ENCODE measurements at regions not wholly inside any gene's neighbourhood (a gene's known extent, or its start where the extent isn't known, plus 50 kb on each side); places are given as distances from the start of the nearest gene placed in this dataset.
"Not testable (repeated sequence)": the region's sequence is repeated elsewhere in the genome, so short reads cannot be mapped to it uniquely, and the experiment has no call there.

DNA sequence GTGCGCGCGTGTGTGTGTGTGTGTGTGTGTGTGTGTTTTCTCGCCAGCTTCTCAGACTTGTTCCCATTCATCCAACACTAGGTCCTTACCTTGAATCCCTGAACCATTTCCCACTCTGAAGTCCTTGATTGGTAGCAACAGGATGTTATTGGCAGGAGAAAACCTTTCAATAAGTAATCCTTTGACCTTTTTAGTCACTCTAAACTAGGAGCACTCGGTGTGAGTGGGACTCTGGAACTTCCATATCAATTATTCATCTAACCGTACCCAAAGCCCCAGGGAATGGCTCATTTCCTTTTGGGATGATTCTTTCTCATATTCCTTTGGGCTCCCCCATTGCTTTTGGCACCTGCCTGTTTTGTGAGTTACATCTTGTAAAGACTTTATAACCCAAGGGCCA is 140.2 kb upstream of the SPRED1 start:
- intact Hi-C loops (cut with DNase I), result no loop called here
- Histone ChIP-seq H3K27me3 (ENCODE audit: control insufficient read depth, insufficient read depth, low read length) (no peaks in the 10 kb centered on the region), H3K4me3 (ENCODE audit: low read length in 3 of 3) (no peak overlapping the region), H3K36me3 (ENCODE audit: control insufficient read depth in 2 of 3, insufficient read depth in 3 of 3, low read length in 3 of 3) (no peaks in the 10 kb centered on the region), H3K27ac (ENCODE audit: low read depth in 2 of 2, low read length in 2 of 2) (no peak overlapping the region), H3K9me3 (ENCODE audit: control insufficient read depth in 2 of 3, insufficient read depth in 1 of 3, low read length in 3 of 3) (no peaks in the 10 kb centered on the region), H3K4me1 (ENCODE audit: control insufficient read depth in 2 of 3, insufficient read depth in 2 of 3, low read depth in 1 of 3, low read length in 3 of 3) (peaks cover 0 to 4% (median 0%) of the 10 kb centered on the region in 3 donors), H3K9ac (ENCODE audit: low read length in 3 of 3) (no peak overlapping the region)
- TF ChIP-seq, protein P1, sequence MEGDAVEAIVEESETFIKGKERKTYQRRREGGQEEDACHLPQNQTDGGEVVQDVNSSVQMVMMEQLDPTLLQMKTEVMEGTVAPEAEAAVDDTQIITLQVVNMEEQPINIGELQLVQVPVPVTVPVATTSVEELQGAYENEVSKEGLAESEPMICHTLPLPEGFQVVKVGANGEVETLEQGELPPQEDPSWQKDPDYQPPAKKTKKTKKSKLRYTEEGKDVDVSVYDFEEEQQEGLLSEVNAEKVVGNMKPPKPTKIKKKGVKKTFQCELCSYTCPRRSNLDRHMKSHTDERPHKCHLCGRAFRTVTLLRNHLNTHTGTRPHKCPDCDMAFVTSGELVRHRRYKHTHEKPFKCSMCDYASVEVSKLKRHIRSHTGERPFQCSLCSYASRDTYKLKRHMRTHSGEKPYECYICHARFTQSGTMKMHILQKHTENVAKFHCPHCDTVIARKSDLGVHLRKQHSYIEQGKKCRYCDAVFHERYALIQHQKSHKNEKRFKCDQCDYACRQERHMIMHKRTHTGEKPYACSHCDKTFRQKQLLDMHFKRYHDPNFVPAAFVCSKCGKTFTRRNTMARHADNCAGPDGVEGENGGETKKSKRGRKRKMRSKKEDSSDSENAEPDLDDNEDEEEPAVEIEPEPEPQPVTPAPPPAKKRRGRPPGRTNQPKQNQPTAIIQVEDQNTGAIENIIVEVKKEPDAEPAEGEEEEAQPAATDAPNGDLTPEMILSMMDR (IDR thresholded peaks at IDR 0.05; ENCODE audit: borderline replicate concordance, extremely low read depth, insufficient read depth), result no peak
- FAIRE-seq, result no peak
- no peak for DNase-seq

DNA sequence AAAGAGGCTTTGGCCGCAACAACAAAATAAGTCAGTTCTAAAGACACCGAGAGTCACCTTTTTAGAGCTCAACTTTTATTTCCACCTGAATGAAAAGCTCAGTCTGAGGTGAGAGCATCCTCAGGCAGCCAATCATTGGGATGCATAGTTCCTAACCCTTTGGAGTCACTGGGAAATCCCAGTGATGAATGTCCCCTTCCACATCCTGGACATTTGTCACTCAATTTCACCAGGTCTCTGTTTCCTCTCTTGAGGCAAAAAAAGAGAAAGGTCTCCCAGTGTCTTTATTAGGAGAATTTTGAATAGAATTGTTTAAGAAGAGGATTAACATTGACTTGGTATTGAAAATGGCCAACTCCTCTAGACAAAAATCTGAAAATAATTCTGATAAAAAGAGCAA is 137.5 kb upstream of the SPRED1 start:
- TF ChIP-seq, protein P1 (IDR thresholded peaks at IDR 0.05; ENCODE audit: borderline replicate concordance, extremely low read depth, insufficient read depth), result no peak
- no peak for DNase-seq
- no peaks in the 10 kb centered on the region for H3K9me3 ChIP-seq (ENCODE audit: control insufficient read depth in 2 of 3, insufficient read depth in 1 of 3, low read length in 3 of 3)

DNA sequence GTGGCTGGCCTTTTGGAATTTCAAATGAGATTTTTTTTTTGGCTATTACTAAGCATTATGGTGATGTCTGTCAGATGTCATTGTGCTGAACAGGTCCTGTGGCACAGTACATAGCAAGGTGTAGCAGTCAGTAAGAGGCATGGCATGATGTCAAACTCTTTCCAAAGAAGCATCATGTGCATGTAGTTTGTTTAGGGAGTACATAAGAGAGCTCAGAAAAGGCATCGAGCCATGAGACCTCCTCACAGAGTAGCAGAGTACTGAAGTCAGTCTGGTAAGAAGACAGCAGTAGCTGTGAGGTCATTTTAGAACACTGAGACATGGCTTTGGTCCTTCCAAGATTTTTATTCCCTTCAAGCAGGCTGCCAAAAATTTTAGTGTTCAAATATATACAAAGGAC is 134.9 kb upstream of the SPRED1 start:
- H3K27ac ChIP-seq (ENCODE audit: low read depth in 2 of 2, low read length in 2 of 2), result no peak overlapping the region
- H3K4me3 ChIP-seq (ENCODE audit: low read length in 3 of 3), result no peak overlapping the region
- no peaks in the 10 kb centered on the region for H3K9me3 ChIP-seq (ENCODE audit: control insufficient read depth in 2 of 3, insufficient read depth in 1 of 3, low read length in 3 of 3)
- FAIRE-seq, result no peak
- no peaks in the 10 kb centered on the region for H3K27me3 ChIP-seq (ENCODE audit: control insufficient read depth, insufficient read depth, low read length)
- no peak overlapping the region for H3K9ac ChIP-seq (ENCODE audit: low read length in 3 of 3)
- DNase-seq, result no peak
- TF ChIP-seq, protein P1 (IDR thresholded peaks at IDR 0.05; ENCODE audit: borderline replicate concordance, extremely low read depth, insufficient read depth), result no peak
- no peaks in the 10 kb centered on the region for H3K36me3 ChIP-seq (ENCODE audit: control insufficient read depth in 2 of 3, insufficient read depth in 3 of 3, low read length in 3 of 3)
- H3K4me1 ChIP-seq (ENCODE audit: control insufficient read depth in 2 of 3, insufficient read depth in 2 of 3, low read depth in 1 of 3, low read length in 3 of 3), result no peaks in the 10 kb centered on the region
- intact Hi-C loops (cut with DNase I), result no loop called here

More for the DNA sequence above, 137.5 kb upstream of the SPRED1 start:
- Histone ChIP-seq H3K4me1 (ENCODE audit: control insufficient read depth in 2 of 3, insufficient read depth in 2 of 3, low read depth in 1 of 3, low read length in 3 of 3) (peaks cover 0 to 4% (median 0%) of the 10 kb centered on the region in 3 donors), H3K36me3 (ENCODE audit: control insufficient read depth in 2 of 3, insufficient read depth in 3 of 3, low read length in 3 of 3) (no peaks in the 10 kb centered on the region), H3K9ac (ENCODE audit: low read length in 3 of 3) (no peak overlapping the region), H3K27ac (ENCODE audit: low read depth in 2 of 2, low read length in 2 of 2) (no peak overlapping the region), H3K27me3 (ENCODE audit: control insufficient read depth, insufficient read depth, low read length) (no peaks in the 10 kb centered on the region), H3K4me3 (ENCODE audit: low read length in 3 of 3) (no peak overlapping the region)
- FAIRE-seq, result no peak
- intact Hi-C loops (cut with DNase I), result no loop called here

DNA sequence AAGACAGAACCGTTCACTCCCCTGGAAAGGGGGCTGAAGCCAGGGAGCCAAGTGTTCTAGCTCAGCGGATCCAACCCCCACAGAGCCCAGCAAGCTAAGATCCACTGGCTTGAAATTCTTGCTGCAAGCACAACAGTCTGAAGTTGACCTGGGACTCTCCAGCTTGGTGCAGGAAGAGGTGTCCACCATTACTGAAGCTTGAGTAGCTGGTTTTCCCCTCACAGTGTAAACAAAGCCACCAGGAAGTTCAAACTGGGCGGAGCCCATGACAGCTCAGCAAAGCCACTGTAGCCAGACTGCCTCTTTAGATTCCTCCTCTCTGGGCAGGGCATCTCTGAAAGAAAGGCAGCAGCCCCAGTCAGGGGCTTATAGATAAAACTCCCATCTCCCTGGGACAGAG is 132.8 kb upstream of the SPRED1 start:
- FAIRE-seq; H3K36me3 ChIP-seq (ENCODE audit: control insufficient read depth in 2 of 3, insufficient read depth in 3 of 3, low read length in 3 of 3); H3K27ac ChIP-seq (ENCODE audit: low read depth in 2 of 2, low read length in 2 of 2); H3K9me3 ChIP-seq (ENCODE audit: control insufficient read depth in 2 of 3, insufficient read depth in 1 of 3, low read length in 3 of 3); H3K27me3 ChIP-seq (ENCODE audit: control insufficient read depth, insufficient read depth, low read length); H3K4me3 ChIP-seq (ENCODE audit: low read length in 3 of 3); H3K4me1 ChIP-seq (ENCODE audit: control insufficient read depth in 2 of 3, insufficient read depth in 2 of 3, low read depth in 1 of 3, low read length in 3 of 3); DNase-seq; intact Hi-C loops (cut with DNase I); H3K9ac ChIP-seq (ENCODE audit: low read length in 3 of 3): not testable (repeated sequence)
